Colonic mucosa (tissue), 4 donors: ENCODE measurements at regions not wholly inside any gene's neighbourhood (a gene's known extent, or its start where the extent isn't known, plus 50 kb on each side); places are given as distances from the start of the nearest gene placed in this dataset.

Experiments used
- DNase-seq: peaks from one replicate; pipeline ENCODE4 v3.0.0-alpha.2; 2020
- H3K27ac ChIP-seq: fragments of 200-600 bp; one replicate; pipeline ENCODE4 v1.8.0; 2021
- H3K27me3 ChIP-seq: fragments of 200-600 bp; one replicate; pipeline ENCODE4 v1.8.0; 2021
- H3K36me3 ChIP-seq: fragments of 200-600 bp; one replicate; pipeline ENCODE4 v1.8.0; 2021
- H3K4me1 ChIP-seq: fragments of 200-600 bp; one replicate; pipeline ENCODE4 v1.8.0; 2021; ENCODE audit warnings: mild to moderate bottlenecking
- H3K4me3 ChIP-seq: fragments of 200-600 bp; one replicate; pipeline ENCODE4 v1.8.0; 2021
- H3K9ac ChIP-seq, 2 donors: one replicate each; pipeline ENCODE4 v1.7.0; 2013; ENCODE audit warnings: control low read depth in 2 of 2, low read depth in 2 of 2, low read length in 2 of 2
- H3K9me3 ChIP-seq: fragments of 200-600 bp; one replicate; pipeline ENCODE4 v1.8.0; 2021
- CTCF ChIP-seq: fragments of 200-600 bp; IDR thresholded peaks from one replicate; pipeline ENCODE4 v1.8.0; 2022; ENCODE audit warnings: antibody characterized with exemption, mild to moderate bottlenecking
- intact Hi-C: fragments of 100-400 bp; cut with DNase I; formaldehyde crosslinking; loops from one replicate; pipeline ENCODE4 v1.14.1; 2022
- donor health status: healthy.
- donor health status: DM: no; HTN: no; CAD: no.
- donor health status: DM: no; HTN: no; CAD: no.

- intact Hi-C loops: no loop called here
- peaks cover 4% of the 10 kb centered on the region for H3K9me3 ChIP-seq
- H3K36me3 ChIP-seq: no peaks in the 10 kb centered on the region
- H3K27ac ChIP-seq: no peak overlapping the region
- TF ChIP-seq CTCF: no peak
- H3K4me3 ChIP-seq: no peak overlapping the region
- no peak overlapping the region for H3K9ac ChIP-seq
- DNase-seq: no peak
- no peaks in the 10 kb centered on the region for H3K27me3 ChIP-seq
- no peaks in the 10 kb centered on the region for H3K4me1 ChIP-seq
Observed at GRCh38 chr6:164731539-164731938, 577.9 kb downstream of the C6orf118 start.

GRCh38 chr6:164721460-164721859, 587.9 kb downstream of the C6orf118 start:
- no peak overlapping the region for H3K9ac ChIP-seq
- H3K4me1 ChIP-seq: no peaks in the 10 kb centered on the region
- no peaks in the 10 kb centered on the region for H3K9me3 ChIP-seq
- H3K4me3 ChIP-seq: no peak overlapping the region
- no peaks in the 10 kb centered on the region for H3K36me3 ChIP-seq
- no peaks in the 10 kb centered on the region for H3K27me3 ChIP-seq
- no peak for DNase-seq
- intact Hi-C loops: no loop called here
- no peak overlapping the region for H3K27ac ChIP-seq
- no peak for TF ChIP-seq CTCF

GRCh38 chr6:164700497-164700896, 608.9 kb downstream of the C6orf118 start:
- no peak for DNase-seq
- H3K9me3 ChIP-seq: no peaks in the 10 kb centered on the region
- H3K4me3 ChIP-seq: no peak overlapping the region
- no peak for TF ChIP-seq CTCF
- H3K27me3 ChIP-seq: no peaks in the 10 kb centered on the region
- no peak overlapping the region for H3K9ac ChIP-seq
- intact Hi-C loops: no loop called here
- H3K4me1 ChIP-seq: no peaks in the 10 kb centered on the region
- no peak overlapping the region for H3K27ac ChIP-seq
- H3K36me3 ChIP-seq: no peaks in the 10 kb centered on the region

GRCh38 chr6:164695896-164696295, 613.5 kb downstream of the C6orf118 start:
- H3K27me3 ChIP-seq: no peaks in the 10 kb centered on the region
- no peak overlapping the region for H3K9ac ChIP-seq
- no peak overlapping the region for H3K4me3 ChIP-seq
- no peak for TF ChIP-seq CTCF
- H3K27ac ChIP-seq: no peak overlapping the region
- H3K36me3 ChIP-seq: no peaks in the 10 kb centered on the region
- H3K4me1 ChIP-seq: no peaks in the 10 kb centered on the region
- DNase-seq: no peak
- intact Hi-C loops: no loop called here
- no peaks in the 10 kb centered on the region for H3K9me3 ChIP-seq

GRCh38 chr6:164694386-164694785, 615.0 kb downstream of the C6orf118 start:
- DNase-seq: no peak
- Histone ChIP-seq H3K9ac (no peak overlapping the region), H3K9me3 (no peaks in the 10 kb centered on the region), H3K4me1 (no peaks in the 10 kb centered on the region), H3K36me3 (no peaks in the 10 kb centered on the region), H3K27me3 (no peaks in the 10 kb centered on the region), H3K27ac (no peak overlapping the region), H3K4me3 (no peak overlapping the region)
- intact Hi-C loops: no loop called here
- no peak for TF ChIP-seq CTCF

GRCh38 chr6:164693944-164694343, 615.5 kb downstream of the C6orf118 start:
- no peaks in the 10 kb centered on the region for H3K9me3 ChIP-seq
- H3K27ac ChIP-seq: no peak overlapping the region
- H3K36me3 ChIP-seq: no peaks in the 10 kb centered on the region
- H3K27me3 ChIP-seq: no peaks in the 10 kb centered on the region
- H3K4me1 ChIP-seq: no peaks in the 10 kb centered on the region
- intact Hi-C loops: no loop called here
- no peak overlapping the region for H3K9ac ChIP-seq
- no peak for DNase-seq
- no peak for TF ChIP-seq CTCF
- no peak overlapping the region for H3K4me3 ChIP-seq
